GM18873 (cell line): ENCODE measurements at regions not wholly inside any gene's neighbourhood (a gene's known extent, or its start where the extent isn't known, plus 50 kb on each side); places are given as distances from the start of the nearest gene placed in this dataset.
"Not testable (repeated sequence)": the region's sequence is repeated elsewhere in the genome, so short reads cannot be mapped to it uniquely, and the experiment has no call there.

Source experiments
- ATAC-seq: cut with Tn5 transposase; IDR thresholded peaks from one replicate; pipeline ENCODE4 v1.9.1; 2021; ENCODE audit warnings: mild to moderate bottlenecking, moderate library complexity, moderate number of reproducible peaks; ENCODE audit not compliant: unreplicated experiment, low FRiP score

- no peak for ATAC-seq
These were observed 437.9 kb upstream of the PLXNA2 start for GRCh38 chr1:208681878-208682663.

GRCh38 chr1:208682664-208683013 lies 438.5 kb upstream of the PLXNA2 start:
- ATAC-seq: no peak

GRCh38 chr1:208683141-208683540 lies 439.0 kb upstream of the PLXNA2 start:
- no peak for ATAC-seq

GRCh38 chr1:208684192-208684591 lies 440.0 kb upstream of the PLXNA2 start:
- ATAC-seq: no peak

- ATAC-seq: no peak
These were observed 442.4 kb upstream of the PLXNA2 start for GRCh38 chr1:208686592-208686991.

- ATAC-seq: no peak
These were observed 444.6 kb upstream of the PLXNA2 start for GRCh38 chr1:208688656-208689315.

- no peak for ATAC-seq
These were observed 446.8 kb upstream of the PLXNA2 start for GRCh38 chr1:208691012-208691411.

GRCh38 chr1:208709981-208710380 lies 465.8 kb upstream of the PLXNA2 start:
- ATAC-seq: no peak

- ATAC-seq: no peak
These were observed 470.1 kb upstream of the PLXNA2 start for GRCh38 chr1:208714323-208714722.

- no peak for ATAC-seq
These were observed 473.3 kb upstream of the PLXNA2 start for GRCh38 chr1:208717525-208717924.

GRCh38 chr1:208722592-208722991 lies 478.4 kb upstream of the PLXNA2 start:
- ATAC-seq: no peak

- ATAC-seq: no peak
These were observed 479.9 kb upstream of the PLXNA2 start for GRCh38 chr1:208724079-208724478.

GRCh38 chr1:208728815-208729214 lies 484.6 kb upstream of the PLXNA2 start:
- ATAC-seq: no peak

- ATAC-seq: peak; percentile 72
These were observed 488.0 kb upstream of the PLXNA2 start for GRCh38 chr1:208731981-208732821.

GRCh38 chr1:208737161-208737560 lies 493.0 kb upstream of the PLXNA2 start:
- ATAC-seq: no peak

GRCh38 chr1:208737922-208738321 lies 493.7 kb upstream of the PLXNA2 start:
- no peak for ATAC-seq

- not testable (repeated sequence) for ATAC-seq
These were observed 495.5 kb upstream of the PLXNA2 start for GRCh38 chr1:208739636-208740035.

GRCh38 chr1:208741296-208741695 lies 497.1 kb upstream of the PLXNA2 start:
- no peak for ATAC-seq

GRCh38 chr1:208743361-208743760 lies 499.2 kb upstream of the PLXNA2 start:
- ATAC-seq: no peak

- ATAC-seq: no peak
These were observed 503.8 kb upstream of the PLXNA2 start for GRCh38 chr1:208747979-208748378.
